LNCAP (cell line): ENCODE measurements at regions not wholly inside any gene's neighbourhood (a gene's known extent, or its start where the extent isn't known, plus 50 kb on each side); places are given as distances from the start of the nearest gene placed in this dataset.

ENCODE experiments used
- CTCF ChIP-seq: fragments of 450-650 bp; IDR thresholded peaks from 2 replicates; pipeline ENCODE4 v1.5.1; 2017; ENCODE audit warnings: mild to moderate bottlenecking

- no peak for TF ChIP-seq CTCF
These were observed 328.0 kb downstream of the BCOR start for GRCh38 chrX:39769748-39770147.

GRCh38 chrX:39771089-39771488 is 326.7 kb downstream of the BCOR start:
- no peak for TF ChIP-seq CTCF

- no peak for TF ChIP-seq CTCF
These were observed 325.5 kb downstream of the BCOR start for GRCh38 chrX:39772057-39772832.

GRCh38 chrX:39773150-39773549 is 324.6 kb downstream of the BCOR start:
- no peak for TF ChIP-seq CTCF

GRCh38 chrX:39773923-39774773 is 323.6 kb downstream of the BCOR start:
- TF ChIP-seq CTCF = no peak

- TF ChIP-seq CTCF = no peak
These were observed 322.9 kb downstream of the BCOR start for GRCh38 chrX:39774774-39775328.

GRCh38 chrX:39777623-39778025 is 320.1 kb downstream of the BCOR start:
- TF ChIP-seq CTCF = no peak
